DMS 273 (cell line): ENCODE measurements at regions not wholly inside any gene's neighbourhood (a gene's known extent, or its start where the extent isn't known, plus 50 kb on each side); places are given as distances from the start of the nearest gene placed in this dataset.
"Not testable (repeated sequence)": the region's sequence is repeated elsewhere in the genome, so short reads cannot be mapped to it uniquely, and the experiment has no call there.

Experiments
- DNase-seq: peaks from one replicate; lab custom pipeline; 2025; ENCODE audit not compliant: unreplicated experiment; lab: John Stamatoyannopoulos, UW

GRCh38 chrX:16319929-16320328 lies 152.6 kb downstream of the MAGEB17 start:
- no peak for DNase-seq

GRCh38 chrX:16320765-16321355 lies 153.6 kb downstream of the MAGEB17 start:
- no peak for DNase-seq

DNA sequence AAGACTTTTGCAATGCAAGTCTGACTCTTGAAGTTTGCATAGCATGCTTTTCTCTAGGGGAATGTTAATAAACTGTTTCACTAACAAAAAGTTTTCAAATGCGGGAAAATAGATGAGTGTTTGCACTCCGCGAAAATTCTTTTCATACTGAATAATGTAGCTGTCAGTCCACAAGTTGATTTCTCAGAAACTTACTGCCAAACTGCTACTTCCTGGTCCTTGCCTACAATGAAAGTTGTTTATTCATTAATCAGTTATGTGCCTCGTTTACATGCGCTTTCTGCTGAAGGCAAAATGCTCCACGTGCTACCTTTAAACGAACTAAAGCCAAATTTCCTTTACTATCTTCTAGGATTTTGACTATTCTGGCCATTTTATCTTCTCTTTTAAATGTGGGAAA lies 166.2 kb downstream of the MAGEB17 start:
- DNase-seq: no peak

DNA sequence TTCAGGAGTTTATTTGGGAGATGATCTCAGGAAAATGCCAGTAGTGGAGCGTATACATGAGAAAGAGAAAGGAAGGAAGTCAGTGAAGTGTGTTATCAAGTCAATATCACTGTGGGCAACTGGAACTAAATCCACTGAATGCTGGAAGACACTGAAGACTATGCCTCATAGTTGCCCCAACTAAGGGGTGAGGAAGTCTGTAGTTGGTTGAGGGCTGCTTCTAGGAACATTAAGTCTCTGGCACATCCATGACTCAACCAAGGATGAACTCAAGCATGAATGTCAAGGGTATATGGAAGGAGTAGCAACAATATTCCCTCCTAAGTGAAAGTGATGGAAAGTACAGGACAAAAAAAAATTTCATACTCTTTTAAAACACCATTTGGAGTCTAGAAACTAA lies 167.9 kb downstream of the MAGEB17 start:
- no peak for DNase-seq

- no peak for DNase-seq
Measured at GRCh38 chrX:16347968-16348670, 180.8 kb downstream of the MAGEB17 start.

DNA sequence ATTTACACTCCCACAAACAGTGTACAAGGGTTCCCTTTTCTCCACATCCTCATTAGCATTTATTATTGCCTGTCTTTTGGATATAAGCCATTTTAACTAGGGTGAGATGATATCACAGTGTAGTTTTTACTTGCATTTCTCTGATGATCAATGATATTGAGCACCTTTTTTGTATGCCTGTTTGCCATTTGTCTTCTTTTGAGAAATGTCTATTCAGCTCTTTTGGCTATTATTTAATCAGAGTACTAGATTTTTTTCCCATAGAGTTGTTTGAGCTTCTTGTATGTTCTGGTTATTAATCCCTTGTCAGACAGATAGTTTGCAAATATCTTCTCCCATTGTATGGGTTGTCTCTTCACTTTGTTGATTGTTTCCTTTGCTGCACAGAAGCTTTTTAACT lies 190.6 kb downstream of the MAGEB17 start:
- no peak for DNase-seq

- DNase-seq: not testable (repeated sequence)
Measured at GRCh38 chrX:16360056-16360455, 192.8 kb downstream of the MAGEB17 start.

GRCh38 chrX:16368696-16369095 lies 201.4 kb downstream of the MAGEB17 start:
- DNase-seq: no peak

DNA sequence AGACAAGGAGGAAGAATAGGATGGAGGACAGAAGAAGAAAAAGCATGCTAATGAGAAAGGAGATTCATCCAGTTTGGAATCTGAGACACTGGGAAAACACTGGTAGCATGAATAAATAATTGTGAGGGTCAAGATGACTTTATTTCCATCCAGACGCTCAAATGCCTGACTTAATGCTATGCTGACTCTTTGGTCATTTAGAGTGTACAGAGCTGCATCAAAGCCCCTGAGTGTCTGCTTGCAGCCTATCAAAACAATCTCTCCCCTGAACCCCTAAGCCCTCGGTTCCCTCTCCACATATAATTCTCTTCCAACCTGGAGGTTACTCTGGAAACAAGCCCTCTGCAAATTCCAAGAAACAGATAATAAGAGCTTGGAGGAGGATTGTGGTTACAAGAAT lies 208.8 kb downstream of the MAGEB17 start:
- no peak for DNase-seq

- DNase-seq: no peak
Measured at GRCh38 chrX:16386126-16386525, 218.8 kb downstream of the MAGEB17 start.

- DNase-seq: no peak
Measured at GRCh38 chrX:16392597-16392996, 225.3 kb downstream of the MAGEB17 start.

DNA sequence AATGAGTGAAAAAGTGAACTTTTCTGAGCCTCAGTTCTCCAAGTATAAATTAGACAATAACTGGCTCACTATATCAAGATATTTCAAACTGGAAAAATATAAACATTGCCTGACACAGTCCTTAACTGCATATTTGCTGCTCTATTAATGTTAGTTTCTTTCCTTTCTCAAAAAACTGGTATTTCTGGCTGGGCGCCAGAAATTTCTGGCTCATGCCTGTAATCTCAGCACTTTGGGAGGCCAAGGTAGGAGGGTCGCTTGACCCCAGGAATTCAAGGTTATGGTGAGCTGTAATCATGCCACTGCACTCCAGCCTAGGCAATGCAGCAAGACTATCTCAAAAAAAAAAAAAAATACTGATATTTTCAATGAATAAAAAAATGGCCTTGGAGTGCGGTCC lies 227.0 kb downstream of the MAGEB17 start:
- DNase-seq: peak; percentile 9

GRCh38 chrX:16403808-16404207 lies 236.5 kb downstream of the MAGEB17 start:
- DNase-seq: no peak

- no peak for DNase-seq
Measured at GRCh38 chrX:16416588-16416987, 233.4 kb upstream of the S100G start.

GRCh38 chrX:16418650-16419049 lies 231.3 kb upstream of the S100G start:
- DNase-seq: no peak

DNA sequence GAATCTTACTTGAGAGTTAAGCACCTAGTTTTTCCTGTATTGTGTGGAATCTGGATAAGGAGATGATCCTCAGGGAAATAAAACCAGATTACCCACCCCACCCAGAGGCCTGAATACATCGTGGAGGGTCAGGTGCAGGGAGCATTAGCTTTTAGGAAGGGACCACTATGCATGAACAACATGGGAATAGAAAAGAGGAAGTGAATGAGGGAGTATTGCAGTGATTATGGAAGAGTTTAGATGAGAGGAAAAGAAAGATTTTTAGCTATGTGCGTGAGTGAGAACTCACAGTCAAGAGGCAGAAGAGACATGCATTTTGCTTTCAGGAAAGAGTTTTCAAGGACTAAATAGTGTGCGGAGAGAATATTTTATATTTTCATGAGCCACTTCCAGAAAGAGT lies 222.3 kb upstream of the S100G start:
- DNase-seq: no peak

- DNase-seq: no peak
Measured at GRCh38 chrX:16429406-16429805, 220.6 kb upstream of the S100G start.

- no peak for DNase-seq
Measured at GRCh38 chrX:16431266-16431665, 218.7 kb upstream of the S100G start.

DNA sequence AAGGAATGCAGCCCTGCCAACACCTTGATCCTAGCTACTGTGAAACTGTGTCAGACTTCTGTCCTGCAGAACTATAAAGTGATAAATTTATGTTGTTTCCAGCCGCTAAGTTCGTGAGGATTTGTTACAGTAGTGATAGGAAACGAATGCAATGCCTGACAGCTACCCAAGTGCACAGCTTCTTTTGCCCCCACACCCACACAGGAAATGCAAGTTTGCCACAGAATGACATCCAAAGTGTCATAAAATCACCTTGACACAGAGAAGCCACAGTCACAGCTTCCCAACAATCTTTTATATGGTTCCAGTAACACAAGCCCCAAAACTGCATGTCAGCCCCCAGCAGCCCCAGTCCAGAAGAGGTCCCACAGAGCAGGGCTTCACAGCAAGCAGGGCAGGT lies 216.9 kb upstream of the S100G start:
- DNase-seq: no peak

GRCh38 chrX:16435399-16435986 lies 214.5 kb upstream of the S100G start:
- no peak for DNase-seq

- peak; percentile 94 for DNase-seq
Measured at GRCh38 chrX:16436348-16437188, 213.4 kb upstream of the S100G start.

DNA sequence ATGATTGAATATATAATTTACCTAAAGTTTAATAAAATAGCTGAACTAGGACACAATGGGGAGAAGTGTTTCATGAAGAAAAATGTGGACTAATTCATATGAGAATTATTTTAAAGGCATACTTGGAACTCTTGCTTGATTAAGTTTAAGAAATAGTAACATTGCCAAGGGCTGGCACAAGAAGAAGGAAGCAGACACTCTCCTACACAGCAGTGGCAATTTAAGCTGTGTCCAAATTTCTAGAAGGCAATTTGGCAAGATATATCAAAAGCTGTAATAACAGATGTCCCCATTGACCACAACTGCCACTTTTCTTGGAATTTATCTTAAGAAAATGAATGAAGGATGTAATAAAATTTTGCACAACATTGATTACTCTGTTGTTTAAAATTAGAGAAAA lies 209.5 kb upstream of the S100G start:
- no peak for DNase-seq
